ENCODE measurements at regions not wholly inside any gene's neighbourhood (a gene's known extent, or its start where the extent isn't known, plus 50 kb on each side); places are given as distances from the start of the nearest gene placed in this dataset.
A peak's percentile ranks its signal among the peaks of the same experiment; 100 is the strongest.

DNA sequence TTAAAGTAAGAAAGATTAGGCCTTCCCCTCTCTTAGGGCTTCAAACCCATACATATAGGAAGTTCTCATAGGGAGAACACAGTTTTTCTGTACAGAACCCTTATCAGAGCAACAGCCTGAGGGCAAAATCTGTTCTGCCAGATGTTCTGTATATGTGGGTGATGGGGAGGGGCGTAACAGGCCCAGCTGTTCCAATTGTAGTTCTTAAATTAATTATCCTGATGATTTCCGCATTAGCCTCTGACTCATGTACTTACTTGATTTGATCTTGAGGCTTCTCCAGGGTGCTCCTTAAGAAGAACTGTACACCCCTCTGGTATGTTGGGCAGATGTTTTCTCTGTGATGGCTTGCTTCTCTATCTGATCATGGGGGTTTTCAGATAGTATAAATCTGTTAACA, 123.1 kb upstream of the C11orf87 start:
- DNase-seq: peak; percentile 18

DNA sequence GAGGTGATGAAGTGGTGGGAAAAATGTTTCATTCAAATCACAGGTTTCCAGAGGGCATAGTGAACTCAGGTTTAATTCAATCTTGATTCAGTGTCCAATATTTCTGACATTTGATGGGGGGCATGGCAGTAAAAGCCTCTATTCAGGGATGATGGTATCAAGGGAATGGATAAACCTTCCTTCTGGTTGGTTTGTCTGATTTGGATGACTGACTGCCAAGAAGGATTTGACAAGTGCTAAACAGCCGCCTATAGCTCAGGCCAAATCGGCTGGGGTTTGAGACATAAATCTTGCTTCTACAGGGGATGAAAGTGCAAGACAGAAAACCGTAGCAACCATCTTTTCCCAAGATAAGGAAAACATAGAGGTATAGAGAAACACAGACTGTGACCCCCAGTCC, 121.8 kb upstream of the C11orf87 start:
- no peak for DNase-seq

DNA sequence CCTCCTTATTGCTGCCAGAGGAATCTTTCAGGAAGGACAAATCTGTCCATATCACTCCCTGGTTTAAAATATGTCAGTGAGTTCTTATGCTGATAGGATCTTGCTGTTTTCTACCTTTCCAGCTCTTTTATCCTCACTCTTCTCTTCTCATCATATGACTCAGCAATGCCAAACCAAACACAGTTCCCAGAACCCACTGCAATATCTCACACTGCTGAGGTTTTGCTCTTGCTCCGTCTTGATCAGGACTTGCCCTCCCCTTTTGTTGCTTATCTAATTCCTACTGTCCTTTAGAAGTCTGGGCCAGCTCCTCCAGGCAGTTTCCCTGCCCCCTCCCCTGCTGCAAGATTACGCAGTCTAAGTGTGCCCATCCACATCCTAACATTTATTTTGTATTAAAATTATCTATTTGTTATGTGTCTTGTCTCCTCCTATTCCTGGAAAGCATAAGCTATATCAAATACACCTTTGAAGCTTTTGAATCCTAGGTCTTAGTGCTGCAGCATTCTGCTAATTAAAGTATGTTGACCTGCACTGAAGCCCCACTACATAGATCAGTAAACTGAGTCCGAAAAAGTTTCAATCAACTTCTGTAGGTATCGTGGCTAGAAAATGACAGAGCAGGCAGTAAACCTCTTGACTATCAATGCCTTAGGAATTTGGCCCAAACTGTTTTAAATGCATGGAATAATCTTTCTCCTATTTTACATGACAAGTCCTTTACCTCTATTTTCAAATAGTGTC, 119.2 kb upstream of the C11orf87 start:
- DNase-seq: no peak

DNA sequence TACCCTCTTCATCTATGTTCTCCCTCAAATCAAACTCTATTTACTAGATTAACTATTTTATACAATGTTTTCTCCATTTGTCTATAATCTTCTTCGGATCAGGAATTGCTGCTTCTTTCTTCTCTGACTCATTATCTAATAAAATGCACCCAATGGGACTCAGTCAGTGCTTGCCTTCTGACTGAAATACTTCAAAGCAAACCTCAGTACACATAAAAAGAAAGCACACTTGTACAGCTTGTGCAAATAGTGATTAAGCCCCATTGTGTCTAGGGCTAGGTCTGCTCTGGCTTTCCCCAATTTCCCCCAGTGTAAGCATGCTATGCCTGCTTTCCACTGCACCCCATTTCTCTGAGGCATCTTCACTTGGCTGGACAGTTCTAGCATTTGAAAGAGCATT, 118.6 kb upstream of the C11orf87 start:
- no peak for DNase-seq

DNA sequence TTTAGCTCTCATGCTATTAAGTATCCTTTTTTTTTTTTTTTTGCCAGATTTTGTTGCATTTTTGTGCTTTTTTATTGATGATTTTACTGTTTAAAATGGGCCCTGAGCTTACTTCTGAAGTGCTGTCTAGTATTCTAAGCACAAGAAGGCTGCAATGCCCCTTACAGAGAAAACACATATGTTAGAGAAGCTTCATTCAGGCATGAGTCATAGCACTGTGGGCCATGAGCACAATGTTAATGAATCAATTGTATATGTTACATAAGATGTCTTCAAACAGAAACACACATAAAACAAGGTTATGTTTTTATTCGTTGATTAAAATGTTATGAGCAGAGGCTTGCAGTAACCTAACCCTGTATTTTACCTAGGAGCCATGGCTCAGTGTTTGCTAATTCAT, 117.8 kb upstream of the C11orf87 start:
- DNase-seq: no peak

DNA sequence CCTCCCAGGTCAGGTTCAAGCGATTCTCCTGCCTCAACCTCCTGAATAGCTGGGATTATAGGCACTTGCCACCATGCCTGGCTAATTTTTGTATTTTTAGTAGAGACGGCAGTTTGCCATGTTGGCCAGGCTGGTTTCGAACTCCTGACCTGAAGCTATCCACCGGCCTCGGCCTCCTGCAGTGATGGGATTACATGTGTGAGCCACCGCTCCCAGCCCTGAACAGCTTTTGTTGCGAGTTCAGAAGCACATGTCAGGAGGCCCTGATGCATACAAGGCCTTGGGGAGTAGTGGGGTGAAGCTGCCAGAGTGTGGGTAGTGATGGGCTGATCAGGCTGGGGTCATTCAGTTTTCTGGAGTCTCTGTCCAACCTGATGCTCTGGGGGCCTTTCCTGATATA, 117.0 kb upstream of the C11orf87 start:
- DNase-seq: no peak

DNA sequence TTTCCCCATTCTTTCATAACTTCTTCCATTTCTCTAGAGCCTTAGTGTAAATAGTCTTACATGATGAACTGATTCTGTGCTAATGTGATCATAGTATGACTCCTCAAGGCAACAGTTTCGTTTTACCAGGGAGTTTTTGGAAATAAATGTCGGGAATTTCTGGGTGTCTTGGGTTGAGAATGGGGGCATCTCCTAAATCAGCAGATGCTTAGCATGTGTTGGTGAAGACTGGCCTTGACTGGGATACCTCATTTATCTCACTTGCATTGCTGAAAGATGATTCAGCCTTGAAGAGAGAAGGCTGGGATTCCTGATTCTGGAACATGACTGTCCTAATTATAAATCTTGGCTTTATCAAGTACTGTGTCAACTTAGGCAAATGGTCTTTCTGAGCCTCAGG, 115.7 kb upstream of the C11orf87 start:
- no peak for DNase-seq

DNA sequence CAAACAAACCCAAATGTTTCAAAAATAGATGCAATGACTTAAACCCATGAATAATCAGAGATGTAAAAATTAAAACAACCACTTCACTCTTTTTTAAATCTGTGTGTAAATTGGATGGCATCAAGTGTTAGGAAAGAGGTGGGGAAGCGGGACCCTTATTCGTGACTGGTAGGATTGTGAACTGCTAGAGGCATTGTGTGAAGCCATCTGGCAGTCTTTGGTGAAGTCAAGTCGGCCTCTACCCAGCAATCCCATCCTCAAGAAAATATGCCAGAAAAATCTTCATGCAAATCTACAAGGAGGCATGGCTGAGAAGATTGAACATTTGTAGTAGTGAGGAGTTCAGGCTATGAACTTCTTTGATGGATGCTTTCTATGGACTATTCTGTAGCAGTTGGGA, 114.6 kb upstream of the C11orf87 start:
- no peak for DNase-seq

DNA sequence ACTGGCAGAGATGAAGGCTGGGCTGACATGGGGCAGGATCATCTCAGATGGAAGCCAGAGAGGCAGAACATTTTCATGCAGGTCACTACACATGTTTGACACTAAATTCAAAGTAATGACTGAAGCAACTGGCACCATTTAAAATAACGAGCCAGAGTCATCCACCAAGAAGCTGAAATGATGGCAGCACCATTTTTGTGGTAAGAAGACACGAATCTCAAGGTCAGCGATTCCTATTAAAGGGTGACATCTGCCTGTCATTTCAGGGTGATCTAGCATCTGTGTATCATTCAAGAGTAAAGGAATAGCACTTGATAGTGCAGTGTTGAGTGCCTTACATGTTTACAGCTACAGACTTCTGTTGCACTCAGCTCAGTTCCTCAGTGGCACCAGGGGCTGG, 113.4 kb upstream of the C11orf87 start:
- peak; percentile 19 for DNase-seq

DNA sequence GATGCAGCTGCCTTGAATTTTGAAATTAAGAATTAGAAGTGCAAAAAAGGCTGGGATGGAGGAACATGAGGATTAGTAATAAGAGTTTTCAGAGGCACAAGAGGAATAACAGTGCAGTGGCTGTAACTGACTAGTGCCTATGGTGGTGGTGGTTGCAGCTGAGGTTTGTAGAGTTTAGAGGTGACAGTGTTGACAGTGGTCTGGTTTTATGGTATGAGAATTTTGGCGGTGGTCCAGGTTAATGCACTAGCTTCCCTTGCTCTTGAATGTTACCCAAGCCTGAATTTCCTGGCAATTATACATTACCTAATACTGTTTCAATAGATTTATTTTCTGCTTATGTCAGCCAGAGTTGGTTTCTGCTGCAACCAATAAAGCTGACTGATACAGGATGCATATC, 112.8 kb upstream of the C11orf87 start:
- DNase-seq: no peak

DNA sequence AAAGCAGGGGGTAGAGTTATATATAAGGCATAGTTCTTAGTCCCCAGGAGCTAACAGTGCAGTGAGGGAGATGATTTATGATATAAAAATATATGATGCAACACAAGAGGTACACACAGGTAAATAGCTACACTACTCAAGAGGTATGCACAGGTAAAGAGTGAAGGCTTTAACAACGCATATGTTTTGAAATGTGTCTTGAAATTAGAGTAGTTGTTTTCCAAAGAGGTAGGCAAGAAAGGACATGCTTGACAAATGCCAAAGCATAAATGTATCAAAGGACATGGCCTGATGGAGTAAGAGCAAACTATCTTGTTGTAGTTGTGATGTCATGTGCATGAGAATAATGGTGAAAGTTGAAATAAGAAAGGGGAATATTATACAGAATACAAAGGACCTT, 104.3 kb upstream of the C11orf87 start:
- DNase-seq: no peak

DNA sequence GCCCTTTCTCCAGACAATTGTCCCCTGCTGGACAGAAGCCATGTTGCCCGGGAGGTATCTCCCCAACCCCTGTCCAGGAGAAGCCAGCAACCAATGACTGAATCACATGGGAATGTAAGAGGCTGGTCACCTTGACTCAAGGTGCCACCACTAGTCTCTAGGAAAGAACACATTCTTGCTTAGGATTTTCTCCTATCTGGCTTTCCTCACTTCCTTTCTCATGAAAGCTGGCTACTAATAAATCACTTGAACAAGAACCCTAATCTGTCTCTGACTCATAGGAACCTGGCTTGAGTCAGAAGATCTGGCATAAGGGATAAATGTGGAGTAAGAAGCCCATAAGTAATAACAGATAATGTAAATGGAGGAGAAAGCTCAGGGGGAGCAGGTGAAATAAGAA, 101.4 kb upstream of the C11orf87 start:
- no peak for DNase-seq

DNA sequence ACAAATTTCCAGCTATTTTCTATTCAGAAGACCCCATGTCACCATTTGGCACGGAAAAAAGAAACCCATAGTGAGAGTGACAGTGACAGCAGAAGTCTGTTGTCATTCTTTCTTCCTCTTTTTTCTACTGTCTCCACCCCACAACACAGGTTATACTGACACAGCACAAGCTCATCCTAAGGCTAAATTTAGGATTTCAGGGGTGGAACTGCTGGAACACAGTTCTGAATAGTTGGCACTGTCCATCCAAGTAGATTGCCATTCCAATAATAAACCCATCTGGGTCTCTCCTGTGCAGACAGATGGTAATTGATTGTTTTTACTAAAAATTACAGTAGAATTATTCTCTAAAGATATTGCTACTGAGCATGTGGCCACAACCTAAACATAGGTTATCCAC, 95.2 kb upstream of the C11orf87 start:
- DNase-seq: no peak

DNA sequence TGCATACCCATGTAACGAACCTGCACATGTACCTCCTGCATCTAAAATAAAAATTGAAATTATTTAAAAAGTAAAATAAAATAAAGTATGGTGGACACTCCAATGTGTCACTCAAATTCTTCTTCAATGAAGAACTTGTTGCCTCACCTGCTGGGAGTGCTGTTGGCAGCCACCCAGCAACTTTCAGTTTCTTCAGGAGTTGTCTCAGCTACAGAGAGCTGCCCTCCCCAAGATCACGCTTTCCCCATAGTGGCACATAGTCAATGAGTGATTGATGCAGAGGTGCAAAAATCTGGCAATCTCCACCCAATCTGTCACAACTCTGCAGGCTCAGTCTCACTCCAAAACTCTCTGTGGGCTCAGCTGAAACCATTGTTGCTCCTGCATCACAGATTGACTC, 92.3 kb upstream of the C11orf87 start:
- DNase-seq: no peak

DNA sequence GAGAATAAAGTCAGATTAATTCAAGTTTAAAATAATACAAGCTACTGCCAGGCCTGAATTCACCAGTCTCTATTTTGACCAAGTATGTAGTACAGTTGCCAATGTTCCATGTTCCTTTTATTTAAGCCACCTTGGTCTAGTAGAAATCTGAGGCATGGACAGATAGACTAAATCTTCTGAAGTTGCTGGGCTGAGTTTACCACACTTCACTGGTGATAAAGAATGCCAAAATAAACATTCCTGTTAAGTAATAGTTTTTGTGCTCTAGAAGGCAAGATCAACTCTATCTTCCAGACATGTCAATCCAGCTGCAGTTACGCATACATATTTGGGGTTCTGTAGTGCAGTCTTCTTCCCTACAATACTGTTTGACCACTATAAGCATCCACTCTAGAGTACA, 83.9 kb upstream of the C11orf87 start:
- DNase-seq: no peak

DNA sequence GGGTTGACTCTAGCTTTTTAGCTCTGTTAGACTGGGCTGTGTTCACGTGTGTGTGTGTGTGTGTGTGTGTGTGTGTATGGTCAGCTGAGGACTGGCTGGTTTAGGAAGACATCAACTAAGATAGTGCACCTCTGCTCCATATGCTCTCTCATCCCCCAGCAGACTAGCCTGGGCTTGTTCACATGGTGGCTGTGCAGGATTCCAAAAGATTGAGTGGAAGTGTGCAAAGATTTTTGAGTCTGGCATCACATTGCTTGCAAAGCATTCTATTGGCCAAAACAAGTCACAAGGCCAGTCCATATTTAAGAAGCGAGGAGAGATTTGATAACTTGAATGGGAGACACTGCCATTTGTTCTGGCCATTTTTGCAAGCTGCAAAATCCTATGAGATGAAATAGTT, 79.7 kb upstream of the C11orf87 start:
- no peak for DNase-seq

DNA sequence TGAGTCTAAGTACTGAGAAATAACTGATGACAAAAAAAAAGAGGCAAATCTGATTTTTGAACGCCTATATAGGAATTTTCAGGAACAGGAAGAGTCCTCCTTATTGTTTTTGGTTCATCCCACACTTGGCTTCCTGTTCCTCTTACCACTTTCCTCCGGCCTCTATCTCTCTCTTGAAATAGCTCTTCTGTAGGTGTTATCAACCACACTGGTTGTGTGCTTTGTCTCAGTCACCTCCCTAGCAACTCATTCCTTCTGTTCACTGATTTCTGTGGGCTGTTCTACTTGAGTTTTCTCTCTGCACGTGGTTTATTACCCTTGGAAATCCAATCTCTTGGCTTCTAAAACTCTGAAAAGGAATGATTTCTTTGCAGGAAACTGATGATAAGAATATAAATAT, 78.7 kb upstream of the C11orf87 start:
- DNase-seq: no peak

DNA sequence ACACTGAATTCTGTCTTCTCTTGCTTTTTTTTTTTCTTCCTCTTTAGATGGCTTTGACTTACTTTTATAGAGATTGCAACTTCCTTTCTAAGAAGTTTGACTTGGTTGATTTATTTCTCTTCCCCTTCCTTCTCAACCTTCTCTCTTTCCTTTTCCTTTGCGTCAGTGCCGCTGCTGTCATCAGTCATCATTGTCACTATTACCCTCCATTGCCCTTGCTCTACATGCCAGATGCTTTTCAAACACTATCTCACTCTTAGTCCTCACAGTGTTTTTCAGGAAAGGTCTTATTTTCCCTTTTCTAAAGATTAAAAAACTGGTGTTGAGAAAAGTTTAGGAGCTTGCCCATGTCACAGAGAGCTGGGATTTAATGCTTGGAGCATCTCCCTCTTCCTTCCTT, 74.7 kb upstream of the C11orf87 start:
- no peak for DNase-seq

DNA sequence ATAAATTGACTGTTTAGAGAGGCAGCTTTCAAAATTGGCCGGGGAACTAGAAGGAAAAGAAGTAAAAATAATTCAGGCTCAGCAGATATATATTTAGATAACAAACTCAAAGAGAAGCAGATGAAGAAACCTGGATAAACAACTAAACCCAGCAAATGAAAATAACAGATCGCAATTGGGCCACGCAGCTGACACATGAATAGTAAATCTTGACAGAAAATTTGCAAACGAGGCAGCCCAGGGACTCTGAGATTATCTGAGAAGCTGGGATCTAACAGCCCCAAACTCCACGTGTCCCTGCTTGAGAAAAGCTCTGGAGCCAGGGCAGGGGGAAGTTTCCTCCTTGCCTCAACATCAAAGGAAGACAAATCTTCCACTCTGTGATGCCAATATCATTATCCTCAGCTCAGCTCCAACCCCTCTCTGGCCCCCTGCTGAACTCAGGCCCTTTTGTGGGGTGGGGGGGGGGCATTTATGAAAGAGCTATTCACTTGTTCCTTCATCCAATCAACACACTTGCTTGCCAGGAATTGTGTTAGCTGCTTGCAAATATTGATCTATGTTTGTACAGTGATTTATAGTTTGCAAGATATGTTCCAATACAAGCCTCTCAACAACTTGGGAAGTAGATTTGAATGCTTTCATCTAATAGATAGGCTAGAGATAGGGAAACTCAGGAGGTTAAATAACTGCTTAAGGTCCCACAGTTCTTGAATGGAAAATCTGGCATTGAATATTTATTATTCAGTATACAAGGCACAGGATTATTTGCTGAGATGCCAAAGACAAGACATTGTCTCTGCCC, 72.5 kb upstream of the C11orf87 start:
- DNase-seq: no peak

DNA sequence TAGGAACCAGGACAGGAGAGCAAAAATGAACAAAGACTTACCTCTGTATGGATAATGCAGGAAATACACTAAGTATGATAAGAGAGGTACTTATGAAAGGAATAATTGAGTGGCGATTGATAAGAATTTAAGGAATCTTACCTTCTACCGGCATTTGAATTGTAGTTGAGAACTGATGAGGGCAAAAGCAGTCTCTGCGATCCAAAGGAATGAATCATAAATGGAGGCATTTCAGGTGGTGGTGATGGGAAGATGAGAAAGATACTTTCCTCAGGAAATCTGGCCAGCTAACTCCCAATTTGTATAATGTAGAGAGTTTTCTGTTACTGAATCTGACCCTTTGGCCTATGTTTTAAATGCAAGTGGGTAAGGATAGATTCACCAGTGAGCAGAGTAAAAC, 71.9 kb upstream of the C11orf87 start:
- no peak for DNase-seq

DNA sequence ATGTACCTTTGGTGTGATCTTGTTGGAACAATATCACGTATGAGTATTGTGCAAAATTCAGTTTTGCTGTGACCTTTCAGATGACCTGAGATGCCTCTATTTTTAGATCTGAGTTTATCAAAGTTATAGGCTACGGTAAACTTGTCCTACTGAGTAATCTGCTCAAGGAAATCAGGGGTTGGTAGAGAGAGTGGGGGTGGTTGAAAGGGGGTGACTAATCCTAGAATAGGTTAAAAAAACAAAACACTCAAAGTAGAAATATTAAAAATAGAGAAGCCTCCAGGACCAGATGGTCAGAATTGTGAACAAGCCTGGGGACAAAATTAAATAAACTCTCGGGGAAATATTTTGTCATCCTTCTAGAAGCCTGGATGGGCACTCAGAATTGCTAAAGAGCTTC, 59.9 kb upstream of the C11orf87 start:
- no peak for DNase-seq

DNA sequence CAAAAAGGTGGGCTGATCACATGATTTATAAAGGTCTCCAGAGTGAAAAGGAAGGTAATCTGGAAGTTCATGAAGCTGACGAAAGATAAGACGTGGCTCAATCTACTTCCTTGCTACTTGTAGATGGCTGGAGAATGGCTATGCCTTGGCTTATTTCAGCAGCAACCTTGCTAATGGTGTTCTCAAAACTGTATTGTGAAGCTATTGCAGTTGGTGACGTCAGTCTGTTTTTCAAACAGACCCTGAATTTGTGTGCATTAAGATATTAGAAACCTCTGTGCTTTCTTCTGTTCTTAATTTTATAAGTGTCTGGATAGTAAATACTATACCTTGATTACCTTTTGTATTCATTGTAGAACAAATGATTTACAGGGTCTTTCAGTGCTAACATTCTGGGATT, 58.3 kb upstream of the C11orf87 start:
- no peak for DNase-seq

DNA sequence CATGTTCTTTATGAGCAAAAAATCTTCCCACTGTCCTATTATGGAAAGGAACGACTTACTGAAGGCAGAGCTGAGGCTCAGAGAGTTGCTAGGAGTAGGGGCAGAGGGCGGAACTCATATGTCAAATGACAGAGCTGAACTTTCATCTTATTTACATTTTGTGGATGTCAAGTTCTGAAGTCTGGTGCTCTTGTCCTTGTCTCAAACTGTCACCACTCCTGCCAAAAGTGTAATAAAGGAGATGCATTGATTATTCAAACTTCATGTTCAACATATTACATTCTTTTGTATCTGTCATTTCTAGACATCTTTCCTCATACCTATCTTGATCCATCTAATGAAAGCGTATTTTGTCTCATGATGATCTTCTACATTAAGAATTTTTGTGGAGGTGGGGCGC, 57.1 kb upstream of the C11orf87 start:
- no peak for DNase-seq

DNA sequence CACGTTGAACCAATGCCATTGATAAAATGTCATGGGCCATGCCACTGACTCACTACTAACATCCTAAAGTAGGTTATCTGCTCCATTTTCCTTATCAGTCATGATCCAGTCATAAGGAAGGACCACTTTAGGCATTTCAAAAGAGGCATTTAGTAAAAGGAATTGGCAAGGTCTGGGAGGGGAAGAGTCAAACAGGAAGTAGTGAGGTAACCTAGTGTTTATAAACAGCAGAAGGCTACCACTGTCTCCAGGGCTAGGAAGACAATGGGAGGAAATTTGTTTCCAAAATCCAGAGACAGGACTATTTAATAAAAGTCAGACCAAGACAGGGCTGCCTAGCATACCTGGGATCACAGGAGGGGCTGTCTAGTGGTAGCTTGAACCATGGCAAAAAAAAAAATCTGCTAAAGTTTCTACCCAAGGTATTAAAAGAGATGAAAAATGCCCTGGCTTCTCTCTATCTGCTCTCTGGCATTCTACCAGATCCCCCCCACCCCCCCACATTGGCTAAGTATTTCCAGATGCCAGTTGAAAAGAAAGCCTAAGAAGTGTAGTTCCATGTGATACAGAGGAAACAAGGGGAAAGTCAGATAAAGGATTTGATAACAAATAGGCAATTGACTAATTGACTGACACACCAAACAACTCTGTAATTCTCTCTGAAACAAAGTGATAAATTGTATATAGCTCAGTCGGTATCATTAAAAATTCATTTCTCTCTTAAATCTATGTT, 50.4 kb upstream of the C11orf87 start:
- no peak for DNase-seq

Measured in NCI-H524 treated with DMSO at 0.1 percent for 48 hours (cell line).